NB4 (cell line): ENCODE measurements at regions not wholly inside any gene's neighbourhood (a gene's known extent, or its start where the extent isn't known, plus 50 kb on each side); places are given as distances from the start of the nearest gene placed in this dataset.

Experiments used
- MAX ChIP-seq: IDR thresholded peaks from 2 replicates; pipeline ENCODE4 v1.6.1; 2011; ENCODE audit warnings: low read depth, low read length
- POLR2A ChIP-seq: IDR thresholded peaks from 2 replicates; pipeline ENCODE4 v1.6.1; 2011; ENCODE audit warnings: mild to moderate bottlenecking; ENCODE audit not compliant: insufficient read length; ENCODE audit errors: extremely low read depth
- TF ChIP-seq, protein P1 (sequence below): IDR thresholded peaks from one replicate; pipeline ENCODE4 v1.5.1; 2012; ENCODE audit warnings: low read depth, low read length

DNA sequence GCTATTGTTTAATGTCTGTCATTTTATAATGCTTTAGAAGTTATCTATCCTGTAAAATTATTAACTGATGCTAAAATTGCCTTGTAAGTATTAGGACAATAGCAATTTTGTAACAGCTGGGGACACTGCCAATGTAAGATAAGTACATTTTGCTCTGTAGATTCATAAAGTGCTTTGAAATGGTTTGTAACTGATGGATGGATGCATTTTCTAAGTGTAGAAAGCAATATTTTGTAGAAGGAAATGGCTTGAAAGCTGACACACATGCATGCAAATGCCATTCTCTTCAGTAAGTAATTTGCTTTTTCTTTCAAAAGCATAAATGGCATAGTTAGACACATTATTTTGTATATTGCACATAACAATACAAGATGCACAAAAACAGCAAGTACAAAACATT is 129.8 kb downstream of the FOXG1 start:
- TF ChIP-seq, protein P1, sequence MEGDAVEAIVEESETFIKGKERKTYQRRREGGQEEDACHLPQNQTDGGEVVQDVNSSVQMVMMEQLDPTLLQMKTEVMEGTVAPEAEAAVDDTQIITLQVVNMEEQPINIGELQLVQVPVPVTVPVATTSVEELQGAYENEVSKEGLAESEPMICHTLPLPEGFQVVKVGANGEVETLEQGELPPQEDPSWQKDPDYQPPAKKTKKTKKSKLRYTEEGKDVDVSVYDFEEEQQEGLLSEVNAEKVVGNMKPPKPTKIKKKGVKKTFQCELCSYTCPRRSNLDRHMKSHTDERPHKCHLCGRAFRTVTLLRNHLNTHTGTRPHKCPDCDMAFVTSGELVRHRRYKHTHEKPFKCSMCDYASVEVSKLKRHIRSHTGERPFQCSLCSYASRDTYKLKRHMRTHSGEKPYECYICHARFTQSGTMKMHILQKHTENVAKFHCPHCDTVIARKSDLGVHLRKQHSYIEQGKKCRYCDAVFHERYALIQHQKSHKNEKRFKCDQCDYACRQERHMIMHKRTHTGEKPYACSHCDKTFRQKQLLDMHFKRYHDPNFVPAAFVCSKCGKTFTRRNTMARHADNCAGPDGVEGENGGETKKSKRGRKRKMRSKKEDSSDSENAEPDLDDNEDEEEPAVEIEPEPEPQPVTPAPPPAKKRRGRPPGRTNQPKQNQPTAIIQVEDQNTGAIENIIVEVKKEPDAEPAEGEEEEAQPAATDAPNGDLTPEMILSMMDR = no peak
- TF ChIP-seq POLR2A (no peak), MAX (no peak)
